ENCODE measurements at regions not wholly inside any gene's neighbourhood (a gene's known extent, or its start where the extent isn't known, plus 50 kb on each side); places are given as distances from the start of the nearest gene placed in this dataset.
A peak's percentile ranks its signal among the peaks of the same experiment; 100 is the strongest.

DNA sequence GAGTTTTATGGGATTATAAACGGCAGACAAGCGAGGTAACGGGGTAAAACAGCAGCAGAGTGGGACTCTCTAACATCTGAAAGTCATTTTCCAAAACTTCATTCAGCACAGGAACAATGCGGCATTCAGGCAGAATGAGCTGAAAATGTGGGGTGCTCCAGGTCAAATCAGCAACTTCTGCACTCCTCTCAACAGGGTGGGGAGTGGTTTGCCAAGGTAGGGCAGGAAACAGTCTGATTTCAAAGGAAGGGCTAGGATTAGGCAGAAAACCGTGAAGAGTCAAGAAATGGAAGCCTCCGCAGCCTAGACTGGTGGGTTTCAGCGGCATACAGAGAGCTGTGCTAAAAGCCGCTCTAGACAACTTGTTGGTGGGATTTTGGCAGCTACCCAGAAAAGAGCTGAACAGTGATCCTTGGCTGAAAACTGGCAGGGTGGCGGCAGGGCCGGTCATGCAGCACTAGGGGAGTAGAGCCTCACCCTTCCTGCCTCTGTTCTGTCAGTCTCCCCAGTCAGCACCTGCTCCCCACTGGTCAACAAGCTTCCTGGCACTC, 154.2 kb upstream of the KLF12 start:
- H3K4me3 ChIP-seq (ENCODE audit: low read length in 2 of 2), result peak overlapping the region in 1 of 2 donors; percentile 14
- DNase-seq (ENCODE audit: low read depth in 6 of 9, low spot score in 9 of 9), result peak in 5 of 9 donors; percentile 4 to 36 (median 17)

DNA sequence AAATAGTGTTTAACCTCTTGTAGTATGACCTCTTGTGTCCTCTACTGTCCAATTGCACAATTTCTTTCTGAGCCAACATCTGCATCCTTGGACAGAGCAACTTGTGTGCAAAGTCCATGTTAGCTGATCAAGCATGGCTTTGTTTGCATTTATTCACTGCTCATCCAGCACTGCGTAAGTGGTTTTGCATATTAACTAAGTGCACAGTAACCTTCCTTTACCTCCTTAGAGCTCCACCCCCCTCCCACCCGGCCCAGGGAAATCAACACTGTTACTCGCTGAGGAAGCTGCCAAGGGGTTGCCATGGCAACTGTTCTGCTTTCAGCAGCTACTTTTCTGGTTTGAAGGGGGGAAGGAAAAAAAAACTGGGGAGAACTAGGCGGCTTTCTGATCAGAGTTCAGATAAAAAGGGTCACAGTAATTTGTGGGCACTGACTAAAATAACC, 153.5 kb upstream of the KLF12 start:
- DNase-seq (ENCODE audit: low read depth in 6 of 9, low spot score in 9 of 9), result peak; percentile 78 to 95 (median 90)
- Histone ChIP-seq H3K9me3 (ENCODE audit: control insufficient read depth in 2 of 2, insufficient read depth in 1 of 2, low read length in 1 of 2) (peaks cover 0 to 2% of the 10 kb centered on the region in 2 donors), H3K27me3 (ENCODE audit: control insufficient read depth in 2 of 2, insufficient read depth in 1 of 2, low read length in 1 of 2) (no peaks in the 10 kb centered on the region), H3K27ac (ENCODE audit: low read depth in 1 of 2, low read length in 1 of 2) (peak overlapping the region in 1 of 2 donors; percentile 55), H3K4me3 (ENCODE audit: low read length in 2 of 2) (peak overlapping the region in 1 of 2 donors; percentile 14), H3K36me3 (ENCODE audit: control insufficient read depth in 2 of 2, insufficient read depth in 2 of 2, low read length in 1 of 2) (no peaks in the 10 kb centered on the region), H3K4me1 (ENCODE audit: control insufficient read depth in 2 of 2, insufficient read depth in 2 of 2, low read length in 2 of 2) (peaks cover 20 to 26% of the 10 kb centered on the region in 2 donors)
- WGBS, result under 1% methylated on average over 4 of the region's 4 CpGs

More for the DNA sequence above, 154.2 kb upstream of the KLF12 start:
- H3K27me3 ChIP-seq (ENCODE audit: control insufficient read depth in 2 of 2, insufficient read depth in 1 of 2, low read length in 1 of 2), result no peaks in the 10 kb centered on the region
- H3K9me3 ChIP-seq (ENCODE audit: control insufficient read depth in 2 of 2, insufficient read depth in 1 of 2, low read length in 1 of 2), result peaks cover 0 to 2% of the 10 kb centered on the region in 2 donors
- peaks cover 20 to 26% of the 10 kb centered on the region in 2 donors for H3K4me1 ChIP-seq (ENCODE audit: control insufficient read depth in 2 of 2, insufficient read depth in 2 of 2, low read length in 2 of 2)
- peak overlapping the region in 1 of 2 donors; percentile 55 for H3K27ac ChIP-seq (ENCODE audit: low read depth in 1 of 2, low read length in 1 of 2)
- H3K36me3 ChIP-seq (ENCODE audit: control insufficient read depth in 2 of 2, insufficient read depth in 2 of 2, low read length in 1 of 2), result no peaks in the 10 kb centered on the region
- 7% methylated on average over 10 of the region's 10 CpGs for WGBS

DNA sequence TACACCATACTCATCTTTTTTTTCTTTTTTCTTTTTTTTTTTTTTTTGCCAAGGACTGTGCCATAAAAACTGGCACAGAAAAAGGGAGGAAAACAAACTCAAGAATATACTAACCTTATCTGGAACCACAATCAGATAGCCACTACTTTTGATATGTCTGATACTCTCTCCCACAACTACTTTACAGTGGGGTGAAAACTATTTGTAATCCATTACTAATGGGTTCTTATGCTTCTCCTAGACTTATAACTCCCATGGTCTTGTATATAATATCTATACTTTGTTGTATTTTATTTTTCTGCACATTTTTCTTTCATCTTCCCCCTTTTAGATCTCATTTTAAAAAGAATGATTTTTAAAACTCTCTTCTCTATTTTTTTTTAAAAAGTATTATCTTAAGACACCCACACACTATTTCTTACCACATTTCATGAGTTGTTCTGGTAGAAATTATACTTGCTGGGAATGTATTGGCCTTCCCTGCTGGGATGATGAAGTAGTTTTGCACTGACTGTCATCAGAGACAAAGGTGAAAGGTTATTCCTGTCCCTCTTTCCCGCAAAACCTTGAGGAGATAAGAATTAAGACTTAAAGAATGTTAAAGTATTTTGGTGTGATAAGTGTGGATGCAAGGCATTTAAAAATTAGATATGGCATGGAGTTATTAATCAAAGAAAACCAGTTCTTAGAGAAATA, 146.7 kb upstream of the KLF12 start:
- Histone ChIP-seq H3K27me3 (ENCODE audit: control insufficient read depth in 2 of 2, insufficient read depth in 1 of 2, low read length in 1 of 2) (no peaks in the 10 kb centered on the region), H3K9me3 (ENCODE audit: control insufficient read depth in 2 of 2, insufficient read depth in 1 of 2, low read length in 1 of 2) (no peaks in the 10 kb centered on the region), H3K4me1 (ENCODE audit: control insufficient read depth in 2 of 2, insufficient read depth in 2 of 2, low read length in 2 of 2) (no peaks in the 10 kb centered on the region), H3K36me3 (ENCODE audit: control insufficient read depth in 2 of 2, insufficient read depth in 2 of 2, low read length in 1 of 2) (no peaks in the 10 kb centered on the region), H3K27ac (ENCODE audit: low read depth in 1 of 2, low read length in 1 of 2) (no peak overlapping the region), H3K4me3 (ENCODE audit: low read length in 2 of 2) (no peak overlapping the region)
- WGBS, result 99% methylated on average over 1 of the region's 1 CpG
- DNase-seq (ENCODE audit: low read depth in 6 of 9, low spot score in 9 of 9), result no peak

DNA sequence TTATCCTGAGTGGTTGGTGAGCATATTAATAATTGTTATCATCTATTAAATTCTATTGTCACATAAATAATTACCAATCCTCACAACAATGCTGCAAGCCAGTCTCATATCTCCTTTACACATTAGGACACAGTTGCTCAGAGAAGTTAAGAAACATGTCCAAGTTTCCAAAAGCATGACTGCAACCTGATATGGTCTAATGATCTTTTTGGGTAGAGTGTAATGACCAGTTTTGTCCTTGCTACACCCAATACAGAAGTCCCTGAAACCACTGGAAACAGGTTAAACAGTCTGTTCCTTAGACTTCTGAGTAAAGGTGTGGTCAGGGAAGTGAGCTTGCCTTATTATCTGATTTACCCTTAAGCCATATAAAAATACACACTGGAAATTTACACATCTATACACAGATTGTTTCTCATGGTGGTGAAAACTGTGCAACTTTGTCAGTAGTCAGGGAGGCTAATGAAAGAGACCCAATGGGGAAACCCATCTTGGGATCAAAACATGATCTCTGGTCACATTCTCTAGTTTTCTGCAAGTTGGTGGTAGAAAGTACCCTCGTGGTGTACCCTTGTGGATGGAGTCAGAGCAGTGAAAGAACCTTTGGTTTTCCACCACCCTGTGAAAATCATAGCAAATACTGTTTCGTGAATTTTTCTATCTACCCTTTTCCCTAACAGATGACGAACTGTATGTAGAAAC, 146.0 kb upstream of the KLF12 start:
- Histone ChIP-seq H3K9me3 (ENCODE audit: control insufficient read depth in 2 of 2, insufficient read depth in 1 of 2, low read length in 1 of 2) (no peaks in the 10 kb centered on the region), H3K27ac (ENCODE audit: low read depth in 1 of 2, low read length in 1 of 2) (no peak overlapping the region), H3K4me3 (ENCODE audit: low read length in 2 of 2) (no peak overlapping the region), H3K27me3 (ENCODE audit: control insufficient read depth in 2 of 2, insufficient read depth in 1 of 2, low read length in 1 of 2) (no peaks in the 10 kb centered on the region), H3K36me3 (ENCODE audit: control insufficient read depth in 2 of 2, insufficient read depth in 2 of 2, low read length in 1 of 2) (no peaks in the 10 kb centered on the region), H3K4me1 (ENCODE audit: control insufficient read depth in 2 of 2, insufficient read depth in 2 of 2, low read length in 2 of 2) (no peaks in the 10 kb centered on the region)
- DNase-seq (ENCODE audit: low read depth in 6 of 9, low spot score in 9 of 9), result no peak
- WGBS, result 93% methylated on average over 3 of the region's 3 CpGs

DNA sequence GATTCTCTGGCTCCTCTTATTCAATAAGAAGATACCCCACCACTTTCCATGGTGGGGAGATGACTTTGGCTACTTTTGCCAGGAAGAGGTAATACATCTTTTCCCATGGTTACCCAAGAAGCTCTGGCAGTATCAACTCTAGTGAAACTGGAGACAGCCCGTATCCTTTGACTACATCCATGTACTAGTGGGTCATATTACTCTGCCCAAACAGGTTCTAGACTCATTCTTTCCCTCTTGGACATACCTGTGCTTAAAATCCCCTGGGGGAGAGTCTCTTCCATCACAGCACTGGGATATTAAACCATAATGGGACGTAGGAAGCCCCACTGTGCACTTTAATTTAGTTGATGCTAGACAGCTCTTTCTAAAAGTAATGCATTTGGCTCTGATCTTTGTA, 144.7 kb upstream of the KLF12 start:
- Histone ChIP-seq H3K36me3 (ENCODE audit: control insufficient read depth in 2 of 2, insufficient read depth in 2 of 2, low read length in 1 of 2) (no peaks in the 10 kb centered on the region), H3K27me3 (ENCODE audit: control insufficient read depth in 2 of 2, insufficient read depth in 1 of 2, low read length in 1 of 2) (no peaks in the 10 kb centered on the region), H3K4me1 (ENCODE audit: control insufficient read depth in 2 of 2, insufficient read depth in 2 of 2, low read length in 2 of 2) (no peaks in the 10 kb centered on the region), H3K4me3 (ENCODE audit: low read length in 2 of 2) (no peak overlapping the region), H3K9me3 (ENCODE audit: control insufficient read depth in 2 of 2, insufficient read depth in 1 of 2, low read length in 1 of 2) (no peaks in the 10 kb centered on the region), H3K27ac (ENCODE audit: low read depth in 1 of 2, low read length in 1 of 2) (no peak overlapping the region)
- 91% methylated on average over 2 of the region's 2 CpGs for WGBS
- DNase-seq (ENCODE audit: low read depth in 6 of 9, low spot score in 9 of 9), result no peak

DNA sequence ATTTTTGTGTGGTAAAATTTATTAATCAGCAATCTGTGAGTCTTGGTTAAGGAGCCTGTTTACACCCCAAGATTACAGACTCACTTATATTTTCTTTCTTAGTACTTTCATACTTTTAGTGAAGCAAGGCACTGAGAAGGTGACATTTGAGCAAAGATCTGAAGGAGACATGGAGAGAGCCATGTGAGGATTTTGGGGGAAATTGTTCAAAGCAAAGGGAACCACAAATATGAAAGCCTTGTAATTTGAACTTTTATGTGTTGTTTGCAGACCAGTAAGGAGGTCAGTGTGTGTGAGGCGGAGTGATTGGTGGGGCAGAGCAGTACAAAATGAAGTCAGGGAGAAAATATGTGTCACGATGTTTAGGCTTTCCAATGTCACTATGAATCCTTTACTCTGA, 140.7 kb upstream of the KLF12 start:
- H3K27me3 ChIP-seq (ENCODE audit: control insufficient read depth in 2 of 2, insufficient read depth in 1 of 2, low read length in 1 of 2), result no peaks in the 10 kb centered on the region
- no peak for DNase-seq (ENCODE audit: low read depth in 6 of 9, low spot score in 9 of 9)
- H3K4me3 ChIP-seq (ENCODE audit: low read length in 2 of 2), result no peak overlapping the region
- 95% methylated on average over 2 of the region's 2 CpGs for WGBS
- H3K9me3 ChIP-seq (ENCODE audit: control insufficient read depth in 2 of 2, insufficient read depth in 1 of 2, low read length in 1 of 2), result no peaks in the 10 kb centered on the region
- H3K36me3 ChIP-seq (ENCODE audit: control insufficient read depth in 2 of 2, insufficient read depth in 2 of 2, low read length in 1 of 2), result no peaks in the 10 kb centered on the region
- H3K27ac ChIP-seq (ENCODE audit: low read depth in 1 of 2, low read length in 1 of 2), result no peak overlapping the region
- no peaks in the 10 kb centered on the region for H3K4me1 ChIP-seq (ENCODE audit: control insufficient read depth in 2 of 2, insufficient read depth in 2 of 2, low read length in 2 of 2)

DNA sequence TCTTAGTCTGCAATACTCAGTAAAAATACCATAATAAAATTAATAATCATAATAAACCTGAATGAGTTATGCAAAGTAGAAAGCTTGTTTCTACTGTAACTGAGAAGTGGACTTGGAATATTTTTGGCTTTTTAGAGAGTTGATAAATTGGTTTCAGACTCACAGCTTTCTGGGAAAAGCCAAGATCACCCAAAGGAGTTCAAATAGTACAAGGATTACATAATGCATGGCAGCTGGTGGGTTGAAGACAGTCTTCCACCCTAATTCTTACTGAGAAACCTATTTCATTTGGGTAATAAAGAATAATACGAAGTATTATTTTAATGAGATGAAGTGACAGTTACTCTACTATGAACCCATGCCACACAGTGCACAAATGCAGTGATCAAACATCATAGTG, 139.4 kb upstream of the KLF12 start:
- no peaks in the 10 kb centered on the region for H3K36me3 ChIP-seq (ENCODE audit: control insufficient read depth in 2 of 2, insufficient read depth in 2 of 2, low read length in 1 of 2)
- DNase-seq (ENCODE audit: low read depth in 6 of 9, low spot score in 9 of 9), result no peak
- whole genome bisulfite sequencing, result 93% methylated on average over 1 of the region's 1 CpG
- H3K4me1 ChIP-seq (ENCODE audit: control insufficient read depth in 2 of 2, insufficient read depth in 2 of 2, low read length in 2 of 2), result no peaks in the 10 kb centered on the region
- H3K4me3 ChIP-seq (ENCODE audit: low read length in 2 of 2), result no peak overlapping the region
- H3K27ac ChIP-seq (ENCODE audit: low read depth in 1 of 2, low read length in 1 of 2), result no peak overlapping the region
- H3K27me3 ChIP-seq (ENCODE audit: control insufficient read depth in 2 of 2, insufficient read depth in 1 of 2, low read length in 1 of 2), result no peaks in the 10 kb centered on the region
- no peaks in the 10 kb centered on the region for H3K9me3 ChIP-seq (ENCODE audit: control insufficient read depth in 2 of 2, insufficient read depth in 1 of 2, low read length in 1 of 2)

DNA sequence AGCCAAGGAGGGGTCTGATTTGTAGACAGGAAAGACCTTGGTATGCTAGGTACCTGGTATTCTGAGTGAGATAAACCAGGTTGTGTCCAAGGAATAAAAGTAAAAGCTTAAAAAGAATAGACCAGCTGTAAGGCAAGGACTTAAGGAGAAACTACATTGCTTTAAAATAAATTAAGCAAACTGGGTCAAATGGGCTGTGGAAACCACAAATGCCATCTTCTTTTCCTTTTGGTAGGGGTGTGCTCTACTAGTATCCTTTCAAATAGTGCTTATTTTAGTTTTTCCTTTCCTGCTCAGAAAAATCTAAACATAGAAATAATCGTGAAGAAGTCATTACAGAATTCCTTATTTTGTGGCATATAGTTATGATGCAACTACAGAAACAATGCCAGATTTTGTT, 138.6 kb upstream of the KLF12 start:
- H3K4me1 ChIP-seq (ENCODE audit: control insufficient read depth in 2 of 2, insufficient read depth in 2 of 2, low read length in 2 of 2), result no peaks in the 10 kb centered on the region
- H3K9me3 ChIP-seq (ENCODE audit: control insufficient read depth in 2 of 2, insufficient read depth in 1 of 2, low read length in 1 of 2), result no peaks in the 10 kb centered on the region
- no peaks in the 10 kb centered on the region for H3K36me3 ChIP-seq (ENCODE audit: control insufficient read depth in 2 of 2, insufficient read depth in 2 of 2, low read length in 1 of 2)
- 74% methylated on average over 1 of the region's 1 CpG for WGBS
- H3K4me3 ChIP-seq (ENCODE audit: low read length in 2 of 2), result no peak overlapping the region
- no peak for DNase-seq (ENCODE audit: low read depth in 6 of 9, low spot score in 9 of 9)
- no peak overlapping the region for H3K27ac ChIP-seq (ENCODE audit: low read depth in 1 of 2, low read length in 1 of 2)
- no peaks in the 10 kb centered on the region for H3K27me3 ChIP-seq (ENCODE audit: control insufficient read depth in 2 of 2, insufficient read depth in 1 of 2, low read length in 1 of 2)

DNA sequence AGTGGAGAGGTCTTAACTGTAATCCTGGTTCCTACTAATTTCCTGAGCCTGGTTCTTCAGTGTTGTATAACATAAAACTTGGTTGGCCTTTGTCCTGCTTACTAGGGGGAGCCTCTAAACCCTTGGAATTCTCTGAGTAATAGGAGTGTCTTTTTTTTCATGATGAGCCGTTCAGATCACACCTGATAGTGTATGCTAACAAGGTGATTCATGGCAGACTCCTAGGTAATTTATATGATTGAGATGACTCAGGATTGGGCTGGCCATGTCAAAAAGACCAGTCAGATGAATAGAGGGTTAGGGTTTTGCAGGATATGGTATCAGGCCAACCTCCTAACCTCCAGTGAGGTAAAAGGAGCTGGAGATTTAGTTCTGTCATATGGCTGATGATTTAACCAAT, 135.8 kb upstream of the KLF12 start:
- H3K9me3 ChIP-seq (ENCODE audit: control insufficient read depth in 2 of 2, insufficient read depth in 1 of 2, low read length in 1 of 2), result no peaks in the 10 kb centered on the region
- no peak overlapping the region for H3K27ac ChIP-seq (ENCODE audit: low read depth in 1 of 2, low read length in 1 of 2)
- no peaks in the 10 kb centered on the region for H3K36me3 ChIP-seq (ENCODE audit: control insufficient read depth in 2 of 2, insufficient read depth in 2 of 2, low read length in 1 of 2)
- H3K4me3 ChIP-seq (ENCODE audit: low read length in 2 of 2), result no peak overlapping the region
- H3K27me3 ChIP-seq (ENCODE audit: control insufficient read depth in 2 of 2, insufficient read depth in 1 of 2, low read length in 1 of 2), result no peaks in the 10 kb centered on the region
- H3K4me1 ChIP-seq (ENCODE audit: control insufficient read depth in 2 of 2, insufficient read depth in 2 of 2, low read length in 2 of 2), result no peaks in the 10 kb centered on the region
- no peak for DNase-seq (ENCODE audit: low read depth in 6 of 9, low spot score in 9 of 9)
- WGBS, result 45% methylated on average over 1 of the region's 1 CpG

All from thymus (tissue), 11 donors.